ENCODE measurements at regions not wholly inside any gene's neighbourhood (a gene's known extent, or its start where the extent isn't known, plus 50 kb on each side); places are given as distances from the start of the nearest gene placed in this dataset.
"Not testable (repeated sequence)": the region's sequence is repeated elsewhere in the genome, so short reads cannot be mapped to it uniquely, and the experiment has no call there.

DNA sequence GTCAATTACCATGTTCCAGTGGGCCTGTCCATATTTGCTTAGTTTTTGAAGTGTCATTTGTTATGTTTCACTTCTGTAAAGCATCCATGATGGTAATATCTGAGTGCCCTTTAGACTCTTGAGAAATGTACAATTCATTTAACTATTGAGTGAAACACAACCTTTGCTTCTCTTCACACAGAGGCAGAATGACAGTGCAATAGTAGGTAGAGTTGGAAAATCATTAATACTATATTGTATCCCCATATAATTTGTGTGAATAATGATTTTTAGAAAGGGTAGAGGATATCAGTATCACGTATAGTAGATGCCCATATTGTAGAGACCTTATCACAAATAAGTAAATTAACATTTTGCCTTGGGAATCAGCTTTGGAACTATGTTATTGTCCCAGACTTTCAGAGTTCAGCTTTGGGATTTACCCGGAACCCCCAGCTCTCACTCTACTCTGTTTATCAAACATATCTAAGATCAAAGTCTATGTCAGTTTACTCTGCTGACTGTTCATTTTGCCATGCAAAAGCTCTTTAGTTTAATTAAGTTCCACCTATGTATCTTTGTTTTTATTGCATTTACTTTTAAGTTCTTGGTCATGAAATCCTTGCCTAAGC, 172.7 kb upstream of the NOL4 start:
- Mint-ChIP-seq H3K4me3 (no peak overlapping the region), H3K9me3 (peaks cover 13% of the 10 kb centered on the region), H3K36me3 (no peaks in the 10 kb centered on the region), H3K4me1 (no peaks in the 10 kb centered on the region), H3K27ac (no peak overlapping the region)
- DNase-seq (ENCODE audit: low spot score in 2 of 2) (no peak), ATAC-seq (no peak)

DNA sequence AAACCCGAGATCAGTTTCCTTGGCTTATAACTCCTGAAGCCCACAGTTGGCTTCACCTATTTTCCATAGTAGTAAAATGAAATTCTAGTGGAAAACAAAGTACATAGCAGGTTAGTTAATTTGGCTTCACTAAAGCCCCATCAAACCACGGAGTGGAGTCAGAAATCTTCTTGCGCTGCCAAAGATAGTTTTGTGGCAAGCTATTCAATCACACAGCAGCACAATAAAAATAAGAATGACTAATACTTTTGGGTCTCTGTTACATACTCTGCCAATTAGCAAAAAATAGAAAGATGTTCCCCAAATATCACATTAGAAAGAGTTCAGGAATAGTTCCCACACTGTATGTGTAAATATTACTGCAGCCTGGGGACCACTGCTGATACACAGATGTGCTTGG, 175.2 kb upstream of the NOL4 start:
- H3K27ac Mint-ChIP-seq: no peak overlapping the region
- H3K4me3 Mint-ChIP-seq: no peak overlapping the region
- DNase-seq (ENCODE audit: low spot score in 2 of 2): no peak
- no peaks in the 10 kb centered on the region for H3K4me1 Mint-ChIP-seq
- ATAC-seq: no peak
- H3K36me3 Mint-ChIP-seq: no peaks in the 10 kb centered on the region
- H3K9me3 Mint-ChIP-seq: peaks cover 9% of the 10 kb centered on the region

DNA sequence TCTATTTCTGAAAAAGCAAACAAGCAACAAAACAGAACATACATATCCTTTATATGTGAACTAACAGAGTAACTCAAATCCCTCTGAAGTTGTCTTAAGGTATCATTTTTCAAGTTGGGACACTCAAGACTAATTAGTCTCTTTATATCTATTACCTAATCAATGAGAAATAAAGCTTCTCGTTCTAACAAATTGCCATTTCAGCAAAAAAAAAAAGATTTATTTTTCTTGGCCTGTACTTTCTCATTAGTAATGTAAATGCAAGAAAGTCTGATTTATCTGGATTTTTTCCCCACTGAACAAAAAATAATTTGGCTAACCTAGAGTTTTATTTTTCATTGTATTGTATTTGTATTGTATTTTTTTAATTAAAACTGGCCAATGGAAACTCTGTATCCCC, 176.1 kb upstream of the NOL4 start:
- Mint-ChIP-seq H3K27ac (no peak overlapping the region), H3K36me3 (no peaks in the 10 kb centered on the region), H3K4me1 (no peaks in the 10 kb centered on the region), H3K9me3 (peaks cover 9% of the 10 kb centered on the region), H3K4me3 (no peak overlapping the region)
- DNase-seq (ENCODE audit: low spot score in 2 of 2): no peak
- ATAC-seq: no peak

DNA sequence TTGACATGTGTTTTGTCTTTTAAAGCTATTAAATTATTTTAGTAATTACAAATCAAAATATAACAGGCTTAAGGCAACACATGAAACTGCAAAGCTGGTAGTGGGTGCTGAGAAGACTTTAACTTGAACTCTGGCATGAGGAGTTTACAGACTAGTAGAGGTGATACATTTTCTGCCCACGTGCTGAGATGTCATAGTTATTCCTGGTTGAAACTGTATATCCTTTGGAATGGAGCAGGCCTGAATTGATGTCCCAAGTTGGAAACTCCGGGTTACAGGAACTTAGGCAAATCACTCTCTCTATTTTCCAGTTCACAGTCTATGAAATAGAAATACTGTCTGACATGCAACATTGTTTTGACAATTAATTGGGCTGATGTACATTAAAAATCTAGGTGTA, 177.1 kb upstream of the NOL4 start:
- no peak overlapping the region for H3K4me3 Mint-ChIP-seq
- no peak for DNase-seq (ENCODE audit: low spot score in 2 of 2)
- peaks cover 7% of the 10 kb centered on the region for H3K9me3 Mint-ChIP-seq
- no peaks in the 10 kb centered on the region for H3K36me3 Mint-ChIP-seq
- ATAC-seq: no peak
- H3K27ac Mint-ChIP-seq: no peak overlapping the region
- H3K4me1 Mint-ChIP-seq: no peaks in the 10 kb centered on the region

DNA sequence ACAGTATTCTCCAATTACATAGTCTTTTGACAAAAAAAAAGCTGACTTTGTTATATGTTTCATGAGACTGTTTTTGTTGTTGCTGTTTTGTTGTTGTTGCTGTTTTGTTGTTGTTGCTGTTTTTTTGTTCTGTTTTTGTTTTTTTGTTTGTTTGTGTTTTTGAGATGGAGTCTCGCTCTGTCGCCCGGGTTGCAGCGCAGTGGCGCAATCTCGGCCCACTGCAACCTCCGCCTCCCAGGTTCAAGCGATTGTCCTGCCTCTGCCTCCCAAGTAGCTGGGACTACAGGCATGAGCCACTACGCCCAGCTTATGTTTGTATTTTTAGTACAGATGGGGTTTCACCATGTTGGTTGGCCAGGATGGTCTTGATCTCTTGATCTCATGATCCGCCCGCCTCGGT, 182.8 kb upstream of the NOL4 start:
- not testable (repeated sequence) for DNase-seq (ENCODE audit: low spot score in 2 of 2); H3K36me3 Mint-ChIP-seq; ATAC-seq; H3K4me1 Mint-ChIP-seq; H3K27ac Mint-ChIP-seq; H3K4me3 Mint-ChIP-seq
- peaks cover 16% of the 10 kb centered on the region for H3K9me3 Mint-ChIP-seq

DNA sequence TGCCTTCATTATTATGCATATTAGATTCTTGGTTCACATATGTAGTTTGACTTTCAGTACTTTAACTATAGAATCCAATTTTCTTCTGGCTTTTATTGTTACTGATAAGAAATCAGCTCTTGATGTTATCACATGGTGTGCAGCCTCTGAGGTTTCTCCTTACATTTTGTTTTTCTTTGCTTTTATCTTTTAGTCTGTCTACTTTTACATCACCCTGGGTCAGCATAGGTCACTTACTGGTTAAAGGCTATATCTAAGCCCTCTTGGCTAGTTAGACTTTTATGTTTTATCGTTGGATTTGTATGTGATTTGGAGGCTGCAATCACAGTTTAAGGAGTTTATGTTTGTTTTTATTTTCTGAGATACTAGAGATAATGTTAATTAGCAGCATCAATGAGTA, 187.2 kb upstream of the NOL4 start:
- no peaks in the 10 kb centered on the region for H3K36me3 Mint-ChIP-seq
- ATAC-seq: no peak
- no peak overlapping the region for H3K4me3 Mint-ChIP-seq

DNA sequence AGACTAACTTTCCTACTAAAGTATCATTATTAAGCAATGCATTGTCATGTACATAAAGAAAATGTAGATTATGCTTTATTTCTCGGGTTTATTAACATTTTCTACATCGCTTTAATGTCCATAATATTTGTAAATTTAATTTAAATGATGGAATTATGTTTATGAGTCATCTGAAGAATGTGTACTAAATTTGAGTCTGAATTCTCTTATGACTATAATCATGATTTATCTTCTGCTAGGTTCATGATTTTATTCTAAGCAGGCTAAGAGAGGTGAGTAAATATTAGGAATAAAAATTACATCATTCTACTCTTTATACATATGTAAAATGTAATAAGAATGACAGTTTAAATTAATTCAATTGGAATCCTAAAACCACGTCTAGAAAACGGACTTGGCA, 206.3 kb upstream of the NOL4 start:
- peaks cover 31% of the 10 kb centered on the region for H3K9me3 Mint-ChIP-seq
- DNase-seq (ENCODE audit: low spot score in 2 of 2): no peak

More for the DNA sequence above, 187.2 kb upstream of the NOL4 start:
- no peaks in the 10 kb centered on the region for H3K4me1 Mint-ChIP-seq
- DNase-seq (ENCODE audit: low spot score in 2 of 2): no peak
- H3K27ac Mint-ChIP-seq: no peak overlapping the region
- H3K9me3 Mint-ChIP-seq: peaks cover 7% of the 10 kb centered on the region

DNA sequence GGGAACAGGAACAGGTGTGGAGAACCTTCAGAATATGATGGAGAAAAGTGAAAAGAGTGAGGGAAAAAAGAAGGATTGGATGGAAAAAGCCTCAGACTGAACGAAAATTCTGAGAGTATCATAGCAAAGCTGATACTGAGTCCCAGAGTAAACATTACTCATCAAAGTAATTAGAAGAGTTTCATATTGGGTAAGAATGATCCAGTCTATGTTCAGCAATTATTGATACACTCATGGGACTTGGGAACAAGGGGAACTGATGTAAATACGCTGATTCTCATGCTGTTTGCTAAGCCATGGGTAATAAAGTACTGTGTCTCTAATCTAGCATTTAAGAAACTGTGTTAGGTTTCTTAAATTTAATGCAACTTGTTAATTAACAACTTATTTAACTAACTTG, 219.9 kb upstream of the NOL4 start:
- ATAC-seq: no peak
- Mint-ChIP-seq H3K4me3 (no peak overlapping the region), H3K4me1 (no peaks in the 10 kb centered on the region), H3K36me3 (no peaks in the 10 kb centered on the region), H3K27ac (no peak overlapping the region), H3K9me3 (peaks cover 19% of the 10 kb centered on the region)
- DNase-seq (ENCODE audit: low spot score in 2 of 2): no peak

More for the DNA sequence above, 206.3 kb upstream of the NOL4 start:
- Mint-ChIP-seq H3K36me3 (no peaks in the 10 kb centered on the region), H3K4me1 (no peaks in the 10 kb centered on the region), H3K27ac (no peak overlapping the region), H3K4me3 (no peak overlapping the region)
- no peak for ATAC-seq

DNA sequence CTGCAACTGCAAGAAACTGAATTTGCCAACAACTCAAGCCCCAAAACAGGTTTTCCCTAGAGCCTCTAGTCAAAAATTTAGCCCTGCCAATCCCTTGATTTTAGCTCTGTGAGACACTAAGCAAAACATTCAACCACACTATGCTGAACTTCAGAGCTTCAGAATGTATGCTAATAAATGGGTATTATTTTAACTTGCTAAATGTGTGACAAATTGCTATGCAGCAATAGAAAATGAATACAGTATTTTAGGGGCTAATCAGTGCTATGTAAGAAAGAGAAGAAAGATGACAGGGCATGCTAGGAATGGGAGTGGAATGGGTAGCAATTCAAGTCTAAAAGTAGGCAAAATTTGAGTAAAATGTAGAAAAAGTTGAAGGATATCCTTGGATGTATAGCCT, 223.9 kb upstream of the NOL4 start:
- H3K9me3 Mint-ChIP-seq: peaks cover 22% of the 10 kb centered on the region
- ATAC-seq (no peak), DNase-seq (ENCODE audit: low spot score in 2 of 2) (no peak)
- no peak overlapping the region for H3K4me3 Mint-ChIP-seq
- H3K36me3 Mint-ChIP-seq: no peaks in the 10 kb centered on the region
- H3K27ac Mint-ChIP-seq: no peak overlapping the region
- no peaks in the 10 kb centered on the region for H3K4me1 Mint-ChIP-seq

DNA sequence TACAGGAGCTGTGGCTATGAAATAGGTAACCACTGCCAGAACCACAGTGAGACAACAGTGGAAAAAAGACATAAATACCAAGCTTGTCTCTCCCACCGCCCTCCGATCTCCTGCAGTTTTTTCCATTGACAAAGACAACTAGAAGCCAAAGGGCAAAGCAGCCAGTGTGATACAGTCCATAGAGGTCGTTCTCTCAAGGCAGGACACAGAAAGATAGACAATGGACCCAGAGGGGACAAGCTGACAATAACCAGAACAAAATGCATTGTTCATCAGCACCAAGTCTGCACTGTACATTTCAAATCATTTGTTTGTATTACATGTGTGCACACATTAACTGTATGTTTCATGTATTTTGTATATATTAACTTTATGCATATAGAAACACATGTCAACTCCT, 233.0 kb upstream of the NOL4 start:
- DNase-seq (ENCODE audit: low spot score in 2 of 2): no peak
- no peaks in the 10 kb centered on the region for H3K4me1 Mint-ChIP-seq
- H3K9me3 Mint-ChIP-seq: peaks cover 11% of the 10 kb centered on the region
- no peaks in the 10 kb centered on the region for H3K36me3 Mint-ChIP-seq
- H3K4me3 Mint-ChIP-seq: no peak overlapping the region
- no peak overlapping the region for H3K27ac Mint-ChIP-seq
- ATAC-seq: no peak

DNA sequence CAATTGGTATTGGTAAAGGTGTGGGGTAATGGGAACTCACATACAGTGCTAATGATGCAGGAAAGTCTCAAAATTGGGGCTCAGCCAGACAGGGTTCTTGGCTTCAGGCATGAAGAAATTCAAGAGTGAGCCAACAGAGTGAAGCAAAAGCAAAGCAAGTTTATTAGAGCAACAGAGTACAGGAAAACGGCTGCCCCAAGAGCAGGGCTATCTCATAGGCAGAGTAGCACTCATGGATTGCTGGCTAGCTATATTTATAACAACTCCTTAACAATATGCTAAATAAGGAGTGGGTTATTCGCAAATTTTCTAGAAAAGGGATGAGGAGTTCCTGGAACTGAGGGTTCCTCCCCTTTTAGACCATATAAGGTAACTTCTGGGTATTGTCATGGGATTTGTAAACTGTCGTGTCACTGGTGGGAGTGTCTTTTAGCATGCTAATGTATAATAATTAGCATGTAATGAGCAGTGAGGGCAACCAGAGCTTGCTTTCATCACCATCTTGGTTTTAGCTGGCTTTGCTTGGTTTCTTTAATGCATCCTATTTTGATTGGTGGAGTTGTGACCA, 233.8 kb upstream of the NOL4 start:
- H3K9me3 Mint-ChIP-seq: peaks cover 9% of the 10 kb centered on the region
- no peak for DNase-seq (ENCODE audit: low spot score in 2 of 2)
- no peaks in the 10 kb centered on the region for H3K36me3 Mint-ChIP-seq
- no peak for ATAC-seq
- no peak overlapping the region for H3K4me3 Mint-ChIP-seq
- no peaks in the 10 kb centered on the region for H3K4me1 Mint-ChIP-seq
- no peak overlapping the region for H3K27ac Mint-ChIP-seq

DNA sequence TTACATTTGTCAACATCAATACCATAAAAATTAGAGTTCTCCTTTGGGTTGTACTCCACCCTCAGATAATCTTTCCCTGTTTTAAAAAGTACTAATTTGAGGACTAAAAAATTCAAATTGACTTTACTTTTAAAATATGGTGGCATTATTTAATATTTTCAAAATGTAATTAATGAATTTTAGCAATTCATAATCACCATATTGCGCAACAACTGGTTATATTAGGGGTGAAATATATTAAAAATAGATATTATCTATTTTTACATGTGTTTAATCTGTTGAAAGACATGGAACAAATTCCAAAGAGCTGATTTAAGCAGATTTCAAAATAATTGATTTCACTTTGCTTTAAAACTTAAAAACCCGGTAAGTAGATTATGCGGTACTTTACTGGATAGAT, 236.6 kb upstream of the NOL4 start:
- no peak overlapping the region for H3K27ac Mint-ChIP-seq

DNA sequence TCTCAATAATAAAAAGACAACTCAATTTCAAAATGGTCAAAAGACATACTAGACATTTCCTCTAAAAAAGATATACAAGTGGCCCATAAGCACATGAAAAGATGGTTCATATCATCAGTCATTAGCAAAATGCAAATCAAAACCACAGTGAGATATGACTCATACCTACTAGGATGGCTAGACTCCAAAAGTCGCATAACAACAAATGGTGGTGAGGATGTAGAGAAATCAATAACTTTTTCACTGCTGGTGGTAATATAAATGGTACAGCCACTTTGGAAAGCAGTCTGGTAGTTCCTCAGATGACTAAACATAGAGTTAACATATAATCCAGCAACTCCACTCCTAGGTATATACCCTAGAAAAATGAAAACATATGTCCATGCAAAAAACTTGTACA, 242.3 kb upstream of the NOL4 start:
- Mint-ChIP-seq H3K9me3 (peaks cover 10% of the 10 kb centered on the region), H3K4me3 (no peak overlapping the region), H3K4me1 (no peaks in the 10 kb centered on the region), H3K27ac (no peak overlapping the region), H3K36me3 (no peaks in the 10 kb centered on the region)
- ATAC-seq (no peak), DNase-seq (ENCODE audit: low spot score in 2 of 2) (no peak)

More for the DNA sequence above, 236.6 kb upstream of the NOL4 start:
- Mint-ChIP-seq H3K9me3 (peaks cover 9% of the 10 kb centered on the region), H3K4me1 (no peaks in the 10 kb centered on the region), H3K4me3 (no peak overlapping the region), H3K36me3 (no peaks in the 10 kb centered on the region)
- no peak for DNase-seq (ENCODE audit: low spot score in 2 of 2)
- ATAC-seq: no peak

DNA sequence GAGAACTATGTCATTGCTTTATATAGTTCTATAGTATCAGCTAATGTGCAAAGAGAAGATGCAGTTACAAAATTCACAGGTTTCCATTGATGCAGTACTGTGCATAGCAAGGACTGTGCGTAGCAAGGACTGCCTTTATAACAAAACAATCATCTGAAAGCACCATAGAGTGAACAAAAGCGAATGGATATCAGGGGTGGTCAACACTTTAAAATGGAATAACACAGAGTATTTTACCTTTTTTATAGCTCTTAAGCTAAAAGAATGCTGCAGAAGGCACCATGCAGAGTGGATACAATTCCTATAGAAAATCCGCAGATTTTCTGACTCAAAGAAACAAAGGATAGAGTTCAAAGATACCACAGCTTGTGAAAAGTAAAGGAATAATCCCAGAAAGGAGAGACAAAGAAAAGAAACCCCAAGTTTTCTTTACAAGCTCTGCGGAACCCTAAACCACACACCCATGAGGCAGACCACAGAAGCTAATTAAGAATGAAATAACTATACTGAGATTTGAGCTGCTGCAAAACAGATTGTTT, 229.9 kb upstream of the DTNA start:
- ATAC-seq: no peak
- H3K27ac Mint-ChIP-seq: no peak overlapping the region
- H3K9me3 Mint-ChIP-seq: peaks cover 19% of the 10 kb centered on the region
- no peak overlapping the region for H3K4me3 Mint-ChIP-seq
- no peak for DNase-seq (ENCODE audit: low spot score in 2 of 2)
- H3K4me1 Mint-ChIP-seq: no peaks in the 10 kb centered on the region
- H3K36me3 Mint-ChIP-seq: no peaks in the 10 kb centered on the region

DNA sequence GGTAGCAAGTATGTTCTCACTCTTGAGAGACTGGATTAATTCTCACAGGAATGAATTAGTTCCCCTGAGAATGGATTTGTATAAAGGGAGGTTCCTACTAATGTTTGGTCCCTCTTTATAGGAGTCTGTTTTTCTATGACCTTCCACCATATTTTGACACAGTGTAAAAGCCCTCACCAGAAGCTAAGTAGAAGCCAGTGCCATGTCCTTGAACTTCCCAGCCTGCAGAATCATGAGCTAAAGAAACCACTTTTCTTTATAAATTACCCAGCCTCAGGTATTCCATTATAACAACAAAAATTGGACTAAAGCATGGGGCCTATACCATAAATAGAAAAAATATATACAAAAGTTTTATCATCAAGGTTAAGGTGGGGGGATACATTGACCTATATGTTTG, 227.9 kb upstream of the DTNA start:
- Mint-ChIP-seq H3K36me3 (no peaks in the 10 kb centered on the region), H3K9me3 (peaks cover 16% of the 10 kb centered on the region), H3K27ac (no peak overlapping the region), H3K4me1 (no peaks in the 10 kb centered on the region), H3K4me3 (no peak overlapping the region)
- ATAC-seq (no peak), DNase-seq (ENCODE audit: low spot score in 2 of 2) (no peak)

DNA sequence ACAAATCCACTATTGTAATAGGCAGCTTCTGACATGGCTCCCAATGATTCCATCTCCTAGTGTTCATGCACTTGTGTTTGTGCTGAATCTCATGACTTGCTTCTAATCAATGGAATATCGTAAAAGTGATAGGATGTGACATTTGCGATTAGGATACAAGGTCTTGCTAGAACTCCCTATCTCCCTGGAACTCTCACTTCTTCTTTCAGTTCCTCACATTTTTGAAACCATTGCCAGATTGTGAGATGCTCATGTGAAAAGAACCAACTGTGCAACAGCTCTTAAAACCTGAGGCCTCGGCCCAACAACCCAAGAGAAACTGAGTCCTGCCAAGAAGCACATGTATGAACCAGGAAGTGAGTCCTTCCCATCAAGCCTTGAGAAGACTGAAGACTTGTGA, 226.9 kb upstream of the DTNA start:
- Mint-ChIP-seq H3K9me3 (peaks cover 16% of the 10 kb centered on the region), H3K4me1 (no peaks in the 10 kb centered on the region), H3K27ac (no peak overlapping the region), H3K4me3 (no peak overlapping the region), H3K36me3 (no peaks in the 10 kb centered on the region)
- DNase-seq (ENCODE audit: low spot score in 2 of 2) (no peak), ATAC-seq (no peak)

Data from stimulated activated effector memory CD8-positive, alpha-beta T cell treated with anti-CD3 and anti-CD28 coated beads, Interleukin-12 subunit alpha, Interleukin-12 subunit beta, amount 100 ng/mL, for 72 hours (primary cell).